SU-DHL-6 (cell line): ENCODE measurements at regions not wholly inside any gene's neighbourhood (a gene's known extent, or its start where the extent isn't known, plus 50 kb on each side); places are given as distances from the start of the nearest gene placed in this dataset.

Source experiments
- H2AFZ ChIP-seq: fragments of 200-600 bp; sonication (generic); 2 replicates; pipeline ENCODE4 v1.6.1; 2014; ENCODE audit warnings: low read depth, mild to moderate bottlenecking, moderate library complexity, mixed read lengths, antibody characterized with exemption, low read length; ENCODE audit not compliant: severe bottlenecking
- H3F3A ChIP-seq: fragments of 200-600 bp; shearing (Covaris generic); 2 replicates; pipeline ENCODE4 v1.6.0; 2016; ENCODE audit warnings: antibody characterized with exemption, mild to moderate bottlenecking; ENCODE audit not compliant: insufficient read depth
- H3K27ac ChIP-seq: fragments of 200-600 bp; sonication (generic); 2 replicates; pipeline ENCODE4 v1.5.1; 2016; ENCODE audit warnings: low read depth, mild to moderate bottlenecking, low read length, moderate library complexity, mixed read lengths
- H3K27me3 ChIP-seq: fragments of 200-600 bp; sonication (generic), shearing (Covaris generic); 2 replicates; pipeline ENCODE4 v1.6.0; 2014; ENCODE audit warnings: mild to moderate bottlenecking, low read length
- H3K36me3 ChIP-seq: fragments of 200-600 bp; sonication (generic); 2 replicates; pipeline ENCODE4 v1.6.1; 2014; ENCODE audit warnings: mild to moderate bottlenecking, low read length, mixed read lengths
- H3K4me2 ChIP-seq: fragments of 300-600, 200-600 bp; shearing (Covaris generic), sonication (generic); 2 replicates; pipeline ENCODE4 v1.6.0; 2014; ENCODE audit warnings: low read length, low read depth, mild to moderate bottlenecking; ENCODE audit not compliant: poor library complexity, severe bottlenecking
- H3K4me3 ChIP-seq: fragments of 200-600 bp; sonication (generic); 2 replicates; pipeline ENCODE4 v1.5.1; 2014; ENCODE audit warnings: antibody characterized with exemption, low read length, mild to moderate bottlenecking, mixed read lengths; ENCODE audit not compliant: insufficient read depth, poor library complexity, severe bottlenecking
- H3K79me2 ChIP-seq: fragments of 200-600 bp; sonication (generic); 2 replicates; pipeline ENCODE4 v1.6.1; 2014; ENCODE audit warnings: mild to moderate bottlenecking, low read length, moderate library complexity; ENCODE audit not compliant: insufficient read depth
- H3K9ac ChIP-seq: fragments of 200-600 bp; sonication (generic); 2 replicates; pipeline ENCODE4 v1.7.0; 2014; ENCODE audit warnings: mild to moderate bottlenecking, low read length
- H3K9me2 ChIP-seq: fragments of 200-600 bp; sonication (generic); replicated peaks from 2 replicates; pipeline ENCODE4 v1.6.1; 2014; ENCODE audit warnings: low read length; ENCODE audit not compliant: insufficient read depth
- H3K9me3 ChIP-seq: fragments of 200-600 bp; sonication (generic); 2 replicates; pipeline ENCODE4 v1.6.1; 2014; ENCODE audit warnings: low read length, mixed read lengths; ENCODE audit not compliant: insufficient read depth
- H4K20me1 ChIP-seq: fragments of 200-600 bp; sonication (generic); 2 replicates; pipeline ENCODE4 v1.6.1; 2014; ENCODE audit warnings: low read depth, mild to moderate bottlenecking, antibody characterized with exemption, low read length, moderate library complexity, mixed read lengths
- CTCF ChIP-seq: fragments of 200-600 bp; sonication (generic); IDR thresholded peaks from one replicate; pipeline ENCODE4 v1.5.1; 2017; ENCODE audit warnings: antibody characterized with exemption, mild to moderate bottlenecking, low read length, moderate library complexity; ENCODE audit not compliant: insufficient read depth, poor library complexity, severe bottlenecking
- EZH2phosphoT487 ChIP-seq: fragments of 200-600 bp; sonication (generic), shearing (Covaris generic); conservative IDR thresholded peaks from 2 replicates; pipeline ENCODE4 v1.6.1; 2018; ENCODE audit warnings: mild to moderate bottlenecking, antibody characterized with exemption, low read length, moderate library complexity, mixed read lengths

- H3K79me2 ChIP-seq = no peaks in the 10 kb centered on the region
- no peaks in the 10 kb centered on the region for H3K9me3 ChIP-seq
- H3K36me3 ChIP-seq = no peaks in the 10 kb centered on the region
- H4K20me1 ChIP-seq = no peaks in the 10 kb centered on the region
- no peak overlapping the region for H3K4me2 ChIP-seq
- no peaks in the 10 kb centered on the region for H3K27me3 ChIP-seq
- H3F3A ChIP-seq = no peaks in the 10 kb centered on the region
- no peak overlapping the region for H3K9ac ChIP-seq
- H3K9me2 ChIP-seq = no peaks in the 10 kb centered on the region
- H3K27ac ChIP-seq = no peak overlapping the region
- H2AFZ ChIP-seq = peak overlapping the region; percentile 10
- TF ChIP-seq CTCF (no peak), EZH2phosphoT487 (no peak)
- no peak overlapping the region for H3K4me3 ChIP-seq
Measured at GRCh38 chr1:192263436-192263835, 53.4 kb upstream of the RGS21 start.

- no peak for TF ChIP-seq EZH2phosphoT487
- no peak for TF ChIP-seq CTCF
- H3K4me3 ChIP-seq = no peak overlapping the region
- H3K36me3 ChIP-seq = no peaks in the 10 kb centered on the region
- no peak overlapping the region for H3K4me2 ChIP-seq
- H3K9me3 ChIP-seq = no peaks in the 10 kb centered on the region
- no peak overlapping the region for H2AFZ ChIP-seq
- H4K20me1 ChIP-seq = no peaks in the 10 kb centered on the region
- no peak overlapping the region for H3K9ac ChIP-seq
- no peak overlapping the region for H3K27ac ChIP-seq
- no peaks in the 10 kb centered on the region for H3F3A ChIP-seq
- H3K79me2 ChIP-seq = no peaks in the 10 kb centered on the region
- no peaks in the 10 kb centered on the region for H3K27me3 ChIP-seq
- no peaks in the 10 kb centered on the region for H3K9me2 ChIP-seq
Measured at GRCh38 chr1:192265516-192266173, 51.1 kb upstream of the RGS21 start.

GRCh38 chr1:192266645-192267044 is 50.1 kb upstream of the RGS21 start:
- Histone ChIP-seq H2AFZ (peak overlapping the region; percentile 18), H3K9me3 (no peaks in the 10 kb centered on the region), H3K4me2 (no peak overlapping the region), H3F3A (no peaks in the 10 kb centered on the region), H3K27ac (no peak overlapping the region), H3K9ac (no peak overlapping the region), H3K36me3 (no peaks in the 10 kb centered on the region), H3K27me3 (no peaks in the 10 kb centered on the region), H4K20me1 (no peaks in the 10 kb centered on the region), H3K4me3 (no peak overlapping the region), H3K9me2 (no peaks in the 10 kb centered on the region), H3K79me2 (no peaks in the 10 kb centered on the region)
- no peak for TF ChIP-seq EZH2phosphoT487
